Breast epithelium (tissue), 3 donors: ENCODE measurements at regions not wholly inside any gene's neighbourhood (a gene's known extent, or its start where the extent isn't known, plus 50 kb on each side); places are given as distances from the start of the nearest gene placed in this dataset.

ENCODE experiments used
- CTCF ChIP-seq, 3 donors: fragments of 450-650 bp; IDR thresholded peaks; one replicate each; pipeline ENCODE4 v1.5.1; 2016 to 2017; ENCODE audit warnings: antibody characterized with exemption in 3 of 3, mild to moderate bottlenecking in 3 of 3, moderate library complexity in 3 of 3
- POLR2A ChIP-seq: fragments of 450-650 bp; IDR thresholded peaks from one replicate; pipeline ENCODE4 v1.6.1; 2016; ENCODE audit warnings: antibody characterized with exemption, mild to moderate bottlenecking, moderate library complexity
- POLR2AphosphoS5 ChIP-seq, 3 donors: sonication (generic); formaldehyde crosslinking; IDR thresholded peaks; one replicate each; pipeline ENCODE4 v1.6.1; 2017; ENCODE audit warnings: antibody characterized with exemption in 3 of 3

DNA sequence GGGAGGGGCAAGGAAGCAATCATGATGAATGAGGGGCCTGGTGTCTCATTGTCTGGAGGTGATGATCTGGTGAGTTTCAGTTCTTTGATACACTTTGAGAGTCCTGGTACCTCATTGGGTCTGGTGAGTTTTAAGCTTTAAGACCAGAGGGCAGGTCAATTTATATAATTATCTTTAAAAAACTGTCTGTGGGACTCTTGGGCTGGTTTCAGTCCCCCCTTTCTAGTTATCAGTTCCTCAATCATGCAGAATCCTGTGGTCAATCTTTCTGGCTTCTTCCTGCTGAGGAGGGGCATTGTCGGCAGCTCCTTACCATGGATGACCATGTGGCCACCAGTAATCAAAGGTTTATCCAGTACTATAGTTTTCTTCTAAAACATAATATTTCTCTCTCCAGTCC lies 789.1 kb downstream of the PCDH18 start:
- TF ChIP-seq CTCF (IDR thresholded peaks at IDR 0.05) (no peak), POLR2AphosphoS5 (IDR thresholded peaks at IDR 0.05) (no peak), POLR2A (no peak)
